K562 (cell line): ENCODE measurements at regions not wholly inside any gene's neighbourhood (a gene's known extent, or its start where the extent isn't known, plus 50 kb on each side); places are given as distances from the start of the nearest gene placed in this dataset.

Experiments
- ATAC-seq: fragments of 200-7000 bp; cut with Tn5 transposase; 3 replicates; pipeline ENCODE4 v1.9.1; 2020; ENCODE audit warnings: moderate library complexity
- BruUV-seq: library from RNA; stranded (reverse); fragments of 400-500 nt; replicated peaks from 2 replicates; lab custom pipeline; 2021; lab: Mats Ljungman, UMichigan
- CTCF ChIA-PET: fragments of 300-600 bp; formaldehyde crosslinking; extraction: SDS; loops from one replicate; lab custom pipeline; 2021; ENCODE audit warnings: low intra/inter-chr PET ratio; lab: Yijun Ruan, JAX
- POLR2A ChIA-PET: fragments of 300-600, 350-650 bp; sonication (Branson Sonifier 250); formaldehyde crosslinking; extraction: SDS; loops from one replicate; lab custom pipeline; 2021; ENCODE audit warnings: antibody characterized with exemption, inconsistent platforms; lab: Yijun Ruan, JAX
- DNase-seq, 4 experiments: peaks; one replicate each; pipeline versions ENCODE4 v3.0.0 to v3.0.0-alpha.2; 2011 to 2018; ENCODE audit warnings: low spot score in 3 of 4, mixed read lengths in 3 of 4; ENCODE audit errors: extremely low read depth in 1 of 4
- FAIRE-seq: peaks from 2 replicates; lab custom pipeline; 2011; peaks lifted over from hg19 to GRCh38; lab: Jason Lieb, UNC
- H2AFZ ChIP-seq: 2 replicates; pipeline ENCODE4 v1.6.0; 2011; ENCODE audit warnings: low read depth, low read length, control low read depth, inconsistent platforms
- H3K27ac ChIP-seq: fragments of 200-600 bp; 3 replicates; pipeline ENCODE4 v1.8.0; 2011; ENCODE audit warnings: low read depth, mild to moderate bottlenecking, control low read depth, inconsistent platforms, low read length, moderate library complexity, mixed read lengths; ENCODE audit errors: extremely low read depth
- H3K27me3 ChIP-seq, 2 experiments: fragments of 300-600 bp in 1 of 2; 2 replicates in 1 of 2; 3 replicates in 1 of 2; pipeline versions ENCODE4 v1.6.0 to v1.8.0; 2011; ENCODE audit warnings: inconsistent platforms in 2 of 2, low read length in 2 of 2, mild to moderate bottlenecking in 1 of 2, mixed read lengths in 1 of 2, moderate library complexity in 1 of 2; ENCODE audit not compliant: control insufficient read depth in 2 of 2, insufficient read depth in 2 of 2
- H3K36me3 ChIP-seq: fragments of 300-600 bp; 3 replicates; pipeline ENCODE4 v1.8.0; 2011; ENCODE audit warnings: mild to moderate bottlenecking, low read length, inconsistent platforms; ENCODE audit not compliant: control insufficient read depth, insufficient read depth
- H3K4me1 ChIP-seq, 2 experiments: fragments of 200-600 bp in 1 of 2; replicated peaks in 1 of 2; 2 replicates in 1 of 2; 3 replicates in 1 of 2; pipeline versions ENCODE4 v1.5.1 to v1.8.0; 2011; ENCODE audit warnings: inconsistent platforms in 2 of 2, low read length in 2 of 2, mild to moderate bottlenecking in 1 of 2, mixed read lengths in 1 of 2, moderate library complexity in 1 of 2; ENCODE audit not compliant: control insufficient read depth in 2 of 2, insufficient read depth in 2 of 2
- H3K4me2 ChIP-seq: 2 replicates; pipeline ENCODE4 v1.6.1; 2011; ENCODE audit warnings: low read length, control low read depth, inconsistent platforms, mixed read lengths; ENCODE audit not compliant: insufficient read depth
- H3K4me3 ChIP-seq: fragments of 200-600 bp; sonication (generic), shearing (Covaris generic); 2 replicates; pipeline ENCODE4 v1.5.1; 2016; ENCODE audit warnings: control low read depth, inconsistent platforms
- H3K79me2 ChIP-seq: fragments of 200-600 bp; 3 replicates; pipeline ENCODE4 v1.8.0; 2011; ENCODE audit warnings: low read length, inconsistent platforms; ENCODE audit not compliant: control insufficient read depth, insufficient read depth
- H3K9ac ChIP-seq, 2 experiments: 2 replicates each; pipeline versions ENCODE4 v1.6.0 to v1.6.1; 2011; ENCODE audit warnings: low read depth in 2 of 2, low read length in 2 of 2, control low read depth in 1 of 2, inconsistent platforms in 1 of 2, mild to moderate bottlenecking in 1 of 2, mixed read lengths in 1 of 2; ENCODE audit not compliant: insufficient read depth in 1 of 2
- H3K9me1 ChIP-seq: one replicate; pipeline ENCODE4 v1.6.0; 2011; ENCODE audit warnings: inconsistent platforms, mild to moderate bottlenecking, low read length, moderate library complexity; ENCODE audit not compliant: control insufficient read depth, insufficient read depth
- H3K9me3 ChIP-seq: replicated peaks from 2 replicates; pipeline ENCODE4 v1.5.1; 2011; ENCODE audit warnings: low read depth, low read length, inconsistent platforms; ENCODE audit not compliant: control insufficient read depth, insufficient read depth
- H4K20me1 ChIP-seq: replicated peaks from 2 replicates; pipeline ENCODE4 v1.6.1; 2011; ENCODE audit warnings: low read length, inconsistent platforms, mixed read lengths; ENCODE audit not compliant: control insufficient read depth, insufficient read depth
- CBX3 ChIP-seq, 2 experiments: IDR thresholded peaks; 1 replicate in 1 of 2; 2 replicates in 1 of 2; pipeline ENCODE4 v1.6.1; 2012; ENCODE audit warnings: inconsistent platforms in 2 of 2, low read length in 2 of 2, borderline replicate concordance in 1 of 2, control low read depth in 1 of 2
- MAZ ChIP-seq, 2 experiments: fragments of 450-650 bp in 1 of 2; sonication (generic) in 1 of 2; formaldehyde crosslinking; IDR thresholded peaks in 1 of 2; conservative IDR thresholded peaks in 1 of 2; 2 replicates each; pipeline versions ENCODE4 v1.4.0 to v1.5.0; 2020; ENCODE audit warnings: mild to moderate bottlenecking in 1 of 2, missing genetic modification reagents in 1 of 2
- PHB ChIP-seq: fragments of 250-450 bp; sonication (Bioruptor Pico); IDR thresholded peaks from 2 replicates; pipeline ENCODE4 v1.5.0; 2021
- RAD51 ChIP-seq: fragments of 450-650 bp; IDR thresholded peaks from 2 replicates; pipeline ENCODE4 v1.7.1; 2016; ENCODE audit warnings: low read depth, mild to moderate bottlenecking, borderline replicate concordance
- RFX5 ChIP-seq: IDR thresholded peaks from 2 replicates; pipeline ENCODE4 v1.6.1; 2011; ENCODE audit warnings: low read depth, mild to moderate bottlenecking, improper control_type of control experiment, low read length
- SMAD3 ChIP-seq: fragments of 450-650 bp; formaldehyde crosslinking; conservative IDR thresholded peaks from 2 replicates; pipeline ENCODE4 v1.4.0; 2020; ENCODE audit warnings: mild to moderate bottlenecking
- TCF3 ChIP-seq: sonication (generic); formaldehyde crosslinking; IDR thresholded peaks from 2 replicates; pipeline ENCODE4 v1.4.0; 2020; ENCODE audit warnings: mild to moderate bottlenecking, missing genetic modification reagents
- ZBTB7A ChIP-seq: IDR thresholded peaks from 2 replicates; pipeline ENCODE4 v1.6.1; 2011; ENCODE audit warnings: low read depth, mild to moderate bottlenecking, low read length, moderate library complexity, borderline replicate concordance; ENCODE audit not compliant: control insufficient read depth
- ZFPM2 ChIP-seq: fragments of 250-450 bp; sonication (Bioruptor Pico); IDR thresholded peaks from 2 replicates; pipeline ENCODE4 v1.5.1; 2022; ENCODE audit warnings: mild to moderate bottlenecking
- ZKSCAN8 ChIP-seq: fragments of 200-800 bp; sonication (Bioruptor generic); IDR thresholded peaks from 2 replicates; pipeline ENCODE4 v1.6.1; 2016; ENCODE audit warnings: missing genetic modification characterization, missing compliant biosample characterization
- ZNF311 ChIP-seq: fragments of 250-450 bp; sonication (Bioruptor Pico); IDR thresholded peaks from 2 replicates; pipeline ENCODE4 v1.4.0; 2020; ENCODE audit warnings: mild to moderate bottlenecking, moderate library complexity
- WGBS: fragments of 100-300 bp; shearing (Covaris generic); methylation state at CpG from one replicate; pipeline ENCODE4 v1.1.6; 2016; ENCODE audit warnings: low coverage, mixed read lengths; ENCODE audit not compliant: insufficient coverage; ENCODE audit errors: missing lambda C conversion rate; 5-methylcytosine and 5-hydroxymethylcytosine counted together
- in situ Hi-C: fragments of 300-500 bp; cut with MboI; formaldehyde crosslinking; loops from 4 replicates; pipeline ENCODE4 v1.15.0; 2018; ENCODE audit warnings: inconsistent platforms, mixed read lengths
- intact Hi-C: fragments of 100-400 bp; cut with micrococcal nuclease; formaldehyde crosslinking; loops from 2 replicates; pipeline ENCODE4 v1.14.2; 2022
- TF ChIP-seq, protein P1 (sequence below): fragments of 450-650 bp; IDR thresholded peaks from 2 replicates; pipeline ENCODE4 v1.6.1; 2016; ENCODE audit warnings: borderline replicate concordance

DNA sequence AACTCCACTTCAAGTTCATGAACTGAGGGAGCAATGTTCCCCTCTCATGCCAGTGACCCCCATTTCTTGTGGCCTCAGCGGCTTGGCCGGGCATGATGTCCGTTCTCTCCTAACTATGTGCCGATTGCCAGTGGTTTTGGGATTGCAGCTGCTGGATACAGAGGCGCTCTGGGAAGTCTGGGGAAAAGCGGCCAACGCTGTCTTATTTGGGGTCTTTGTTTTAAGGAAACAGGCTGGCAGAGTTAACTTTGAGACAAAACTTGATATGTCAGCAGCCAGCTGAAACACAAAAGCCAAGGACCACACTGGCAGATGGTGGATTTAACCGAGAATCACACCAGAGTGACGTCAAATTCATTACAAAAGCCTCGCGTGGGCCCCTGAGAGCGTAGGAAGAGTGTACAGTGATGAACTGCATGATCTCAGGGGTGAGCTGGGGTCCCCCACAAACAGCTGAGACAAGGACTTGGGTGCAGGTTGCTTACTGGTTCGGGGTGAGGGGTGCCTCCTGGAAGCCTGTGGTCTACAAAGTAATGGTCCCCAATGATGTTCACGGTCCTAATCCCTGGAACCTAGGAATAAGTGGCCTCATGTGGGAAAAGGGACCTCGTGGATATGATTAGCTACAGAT lies 180.4 kb downstream of the IRF8 start (continued):
- TF ChIP-seq SMAD3 (no peak), ZBTB7A (no peak)

GRCh38 chr16:86080131-86080875 lies 181.3 kb downstream of the IRF8 start:
- Histone ChIP-seq H3K27me3 (peaks cover 24 to 63% of the 10 kb centered on the region in 2 experiments), H3K4me2 (no peak overlapping the region), H2AFZ (no peak overlapping the region), H3K9me1 (no peaks in the 10 kb centered on the region), H3K4me1 (no peaks in the 10 kb centered on the region), H3K4me3 (no peak overlapping the region), H3K9ac (no peak overlapping the region), H3K36me3 (no peaks in the 10 kb centered on the region), H3K9me3 (no peaks in the 10 kb centered on the region), H3K79me2 (no peaks in the 10 kb centered on the region), H4K20me1 (peaks cover 13% of the 10 kb centered on the region), H3K27ac (no peak overlapping the region)
- ATAC-seq (no peak), FAIRE-seq (no peak), DNase-seq (no peak)
- in situ Hi-C loops (no loop called here), intact Hi-C loops (no loop called here)
- ChIA-PET CTCF (interaction anchor here (0.5 kb wide), 1 partner anchor 10 kb away, joined by 3 read pairs; no protein-coding TSS in a partner anchor), POLR2A (interaction anchor here (0.6 to 0.7 kb wide), 2 partner anchors 30 to 88 kb away, joined by 3 to 5 read pairs; no protein-coding TSS in a partner anchor)
- TF ChIP-seq RAD51, result no peak
- no peak for TF ChIP-seq ZKSCAN8
- no peak for TF ChIP-seq RFX5
- TF ChIP-seq, protein P1, sequence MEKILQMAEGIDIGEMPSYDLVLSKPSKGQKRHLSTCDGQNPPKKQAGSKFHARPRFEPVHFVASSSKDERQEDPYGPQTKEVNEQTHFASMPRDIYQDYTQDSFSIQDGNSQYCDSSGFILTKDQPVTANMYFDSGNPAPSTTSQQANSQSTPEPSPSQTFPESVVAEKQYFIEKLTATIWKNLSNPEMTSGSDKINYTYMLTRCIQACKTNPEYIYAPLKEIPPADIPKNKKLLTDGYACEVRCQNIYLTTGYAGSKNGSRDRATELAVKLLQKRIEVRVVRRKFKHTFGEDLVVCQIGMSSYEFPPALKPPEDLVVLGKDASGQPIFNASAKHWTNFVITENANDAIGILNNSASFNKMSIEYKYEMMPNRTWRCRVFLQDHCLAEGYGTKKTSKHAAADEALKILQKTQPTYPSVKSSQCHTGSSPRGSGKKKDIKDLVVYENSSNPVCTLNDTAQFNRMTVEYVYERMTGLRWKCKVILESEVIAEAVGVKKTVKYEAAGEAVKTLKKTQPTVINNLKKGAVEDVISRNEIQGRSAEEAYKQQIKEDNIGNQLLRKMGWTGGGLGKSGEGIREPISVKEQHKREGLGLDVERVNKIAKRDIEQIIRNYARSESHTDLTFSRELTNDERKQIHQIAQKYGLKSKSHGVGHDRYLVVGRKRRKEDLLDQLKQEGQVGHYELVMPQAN, result no peak
- no peak for TF ChIP-seq PHB (CRISPR knock-in tag)
- TF ChIP-seq MAZ (CRISPR knock-in tag; conservative IDR thresholded peaks at IDR 0.05 in 1 of 2, IDR thresholded peaks at IDR 0.05 in 1 of 2), result no peak
- no peak for TF ChIP-seq ZNF311
- TF ChIP-seq TCF3 (CRISPR knock-in tag), result no peak
- no peak for TF ChIP-seq CBX3 (IDR thresholded peaks at IDR 0.05; ENCODE audit: borderline replicate concordance in 1 of 2, low read length in 2 of 2)
- no peak for TF ChIP-seq ZFPM2 (CRISPR knock-in tag)
- WGBS, result 0% methylated on average over 13 of the region's 13 CpGs
- no TSS peak for BruUV-seq
